ENCODE measurements at regions not wholly inside any gene's neighbourhood (a gene's known extent, or its start where the extent isn't known, plus 50 kb on each side); places are given as distances from the start of the nearest gene placed in this dataset.

- no CpG with 5 or more reads among the region's 8 CpGs for WGBS (ENCODE audit: insufficient coverage, insufficient read length)
- no peak for DNase-seq (ENCODE audit: low read depth, low spot score)
- Histone ChIP-seq H3K9me3 (ENCODE audit: control insufficient read depth, insufficient read depth, low read length) (no peaks in the 10 kb centered on the region), H3K4me3 (ENCODE audit: low read length) (no peak overlapping the region), H3K27ac (ENCODE audit: low read length) (no peak overlapping the region), H3K4me1 (ENCODE audit: control insufficient read depth, insufficient read depth, low read length) (no peaks in the 10 kb centered on the region), H3K36me3 (ENCODE audit: control insufficient read depth, insufficient read depth, low read length) (no peaks in the 10 kb centered on the region), H3K27me3 (ENCODE audit: control insufficient read depth, insufficient read depth, low read length) (peaks cover 1% of the 10 kb centered on the region; the same call in 1 of the 2 replicates)
These were observed 61.7 kb upstream of the XYLT1 start for GRCh38 chr16:17532338-17532995.

- DNase-seq (ENCODE audit: low read depth, low spot score), result no peak
- no peak overlapping the region for H3K27ac ChIP-seq (ENCODE audit: low read length)
- H3K4me1 ChIP-seq (ENCODE audit: control insufficient read depth, insufficient read depth, low read length), result no peaks in the 10 kb centered on the region
- H3K9me3 ChIP-seq (ENCODE audit: control insufficient read depth, insufficient read depth, low read length), result no peaks in the 10 kb centered on the region
- H3K27me3 ChIP-seq (ENCODE audit: control insufficient read depth, insufficient read depth, low read length), result no peaks in the 10 kb centered on the region
- no peak overlapping the region for H3K4me3 ChIP-seq (ENCODE audit: low read length)
- no peaks in the 10 kb centered on the region for H3K36me3 ChIP-seq (ENCODE audit: control insufficient read depth, insufficient read depth, low read length)
- no CpG with 5 or more reads among the region's 6 CpGs for WGBS (ENCODE audit: insufficient coverage, insufficient read length)
These were observed 59.4 kb upstream of the XYLT1 start for GRCh38 chr16:17529982-17530760.

GRCh38 chr16:17526956-17527937 lies 56.5 kb upstream of the XYLT1 start:
- no CpG with 5 or more reads among the region's 4 CpGs for WGBS (ENCODE audit: insufficient coverage, insufficient read length)

GRCh38 chr16:17524656-17525055 lies 53.9 kb upstream of the XYLT1 start:
- no CpG with 5 or more reads among the region's 7 CpGs for WGBS (ENCODE audit: insufficient coverage, insufficient read length)
- Histone ChIP-seq H3K4me1 (ENCODE audit: control insufficient read depth, insufficient read depth, low read length) (no peaks in the 10 kb centered on the region), H3K9me3 (ENCODE audit: control insufficient read depth, insufficient read depth, low read length) (no peaks in the 10 kb centered on the region), H3K4me3 (ENCODE audit: low read length) (no peak overlapping the region), H3K27me3 (ENCODE audit: control insufficient read depth, insufficient read depth, low read length) (peaks cover 2% of the 10 kb centered on the region; the same call in 1 of the 2 replicates), H3K27ac (ENCODE audit: low read length) (no peak overlapping the region), H3K36me3 (ENCODE audit: control insufficient read depth, insufficient read depth, low read length) (no peaks in the 10 kb centered on the region)
- no peak for DNase-seq (ENCODE audit: low read depth, low spot score)

More at GRCh38 chr16:17526956-17527937, 56.5 kb upstream of the XYLT1 start:
- H3K9me3 ChIP-seq (ENCODE audit: control insufficient read depth, insufficient read depth, low read length), result no peaks in the 10 kb centered on the region
- H3K36me3 ChIP-seq (ENCODE audit: control insufficient read depth, insufficient read depth, low read length), result no peaks in the 10 kb centered on the region
- H3K27me3 ChIP-seq (ENCODE audit: control insufficient read depth, insufficient read depth, low read length), result no peaks in the 10 kb centered on the region
- H3K27ac ChIP-seq (ENCODE audit: low read length), result no peak overlapping the region
- no peaks in the 10 kb centered on the region for H3K4me1 ChIP-seq (ENCODE audit: control insufficient read depth, insufficient read depth, low read length)
- DNase-seq (ENCODE audit: low read depth, low spot score), result no peak
- H3K4me3 ChIP-seq (ENCODE audit: low read length), result no peak overlapping the region

GRCh38 chr16:17520561-17520960 lies 49.8 kb upstream of the XYLT1 start:
- no peak overlapping the region for H3K4me3 ChIP-seq (ENCODE audit: low read length)
- no peaks in the 10 kb centered on the region for H3K36me3 ChIP-seq (ENCODE audit: control insufficient read depth, insufficient read depth, low read length)
- no peaks in the 10 kb centered on the region for H3K9me3 ChIP-seq (ENCODE audit: control insufficient read depth, insufficient read depth, low read length)
- DNase-seq (ENCODE audit: low read depth, low spot score), result no peak
- no peaks in the 10 kb centered on the region for H3K4me1 ChIP-seq (ENCODE audit: control insufficient read depth, insufficient read depth, low read length)
- WGBS (ENCODE audit: insufficient coverage, insufficient read length), result no CpG with 5 or more reads among the region's 3 CpGs
- no peak overlapping the region for H3K27ac ChIP-seq (ENCODE audit: low read length)
- peaks cover 2% of the 10 kb centered on the region; the same call in 1 of the 2 replicates for H3K27me3 ChIP-seq (ENCODE audit: control insufficient read depth, insufficient read depth, low read length)
